Loucy (cell line): ENCODE measurements at regions not wholly inside any gene's neighbourhood (a gene's known extent, or its start where the extent isn't known, plus 50 kb on each side); places are given as distances from the start of the nearest gene placed in this dataset.

ENCODE experiments used
- H2AFZ ChIP-seq: fragments of 200-600 bp; sonication (generic); 2 replicates; pipeline ENCODE4 v1.6.0; 2016; ENCODE audit warnings: antibody characterized with exemption, mild to moderate bottlenecking, low read length, moderate library complexity
- H3F3A ChIP-seq: fragments of 200-600 bp; 2 replicates; pipeline ENCODE4 v1.6.0; 2016; ENCODE audit warnings: antibody characterized with exemption, low read depth, mild to moderate bottlenecking
- H3K27me3 ChIP-seq: fragments of 200-600 bp; sonication (generic); 2 replicates; pipeline ENCODE4 v1.6.1; 2014; ENCODE audit warnings: low read length, mild to moderate bottlenecking; ENCODE audit not compliant: insufficient read depth, poor library complexity, severe bottlenecking
- H3K36me3 ChIP-seq: fragments of 200-600 bp; sonication (generic); 2 replicates; pipeline ENCODE4 v1.6.1; 2016; ENCODE audit warnings: low read length; ENCODE audit not compliant: insufficient read depth
- H3K4me1 ChIP-seq: fragments of 200-600 bp; sonication (generic); 2 replicates; pipeline ENCODE4 v1.5.1; 2014; ENCODE audit warnings: low read length, mild to moderate bottlenecking; ENCODE audit not compliant: insufficient read depth, poor library complexity, severe bottlenecking
- H3K4me2 ChIP-seq: fragments of 200-600 bp; sonication (generic); 2 replicates; pipeline ENCODE4 v1.6.0; 2014; ENCODE audit warnings: antibody characterized with exemption, low read length, low read depth, mild to moderate bottlenecking; ENCODE audit not compliant: poor library complexity, severe bottlenecking
- H3K4me3 ChIP-seq: fragments of 200-600 bp; sonication (generic); 2 replicates; pipeline ENCODE4 v1.5.1; 2014; ENCODE audit warnings: low read length, mild to moderate bottlenecking, mixed read lengths; ENCODE audit not compliant: poor library complexity, severe bottlenecking
- H3K79me2 ChIP-seq: fragments of 200-600 bp; sonication (generic); 2 replicates; pipeline ENCODE4 v1.6.1; 2014; ENCODE audit warnings: low read length; ENCODE audit not compliant: insufficient read depth
- H3K9ac ChIP-seq: fragments of 200-600 bp; sonication (generic); 2 replicates; pipeline ENCODE4 v1.6.0; 2014; ENCODE audit warnings: mild to moderate bottlenecking, low read depth, low read length, moderate library complexity; ENCODE audit not compliant: poor library complexity, severe bottlenecking
- H3K9me2 ChIP-seq: fragments of 200-600 bp; sonication (generic); replicated peaks from 2 replicates; pipeline ENCODE4 v1.6.1; 2016; ENCODE audit warnings: low read depth, low read length, mixed read lengths
- H3K9me3 ChIP-seq: fragments of 200-600 bp; sonication (generic); 2 replicates; pipeline ENCODE4 v1.6.1; 2014; ENCODE audit warnings: mild to moderate bottlenecking, antibody characterized with exemption, low read length, low read depth; ENCODE audit not compliant: insufficient read depth
- H4K20me1 ChIP-seq: fragments of 200-600 bp; sonication (generic); 2 replicates; pipeline ENCODE4 v1.6.0; 2014; ENCODE audit warnings: antibody characterized with exemption, low read length, mild to moderate bottlenecking; ENCODE audit not compliant: insufficient read depth, poor library complexity, severe bottlenecking
- CTCF ChIP-seq: fragments of 200-600 bp; sonication (generic); conservative IDR thresholded peaks from 2 replicates; pipeline ENCODE4 v1.5.1; 2014; ENCODE audit warnings: mild to moderate bottlenecking, antibody characterized with exemption, low read length
- EZH2phosphoT487 ChIP-seq: fragments of 200-600 bp; IDR thresholded peaks from 2 replicates; pipeline ENCODE4 v1.6.1; 2018; ENCODE audit warnings: antibody characterized with exemption, mild to moderate bottlenecking, moderate library complexity, borderline replicate concordance

GRCh38 chr3:110736332-110736731, 335.3 kb upstream of the NECTIN3 start:
- no peaks in the 10 kb centered on the region for H3K79me2 ChIP-seq
- no peak overlapping the region for H3K4me3 ChIP-seq
- no peak for TF ChIP-seq EZH2phosphoT487
- TF ChIP-seq CTCF = no peak
- H3K9me2 ChIP-seq = no peaks in the 10 kb centered on the region
- H3K27me3 ChIP-seq = no peaks in the 10 kb centered on the region
- H3K4me2 ChIP-seq = peak overlapping the region; percentile 12
- H4K20me1 ChIP-seq = no peaks in the 10 kb centered on the region
- H3K9ac ChIP-seq = no peak overlapping the region
- 0 out of 2 replicates have a peak, but pooled peaks cover 3% of the 10 kb centered on the region for H3F3A ChIP-seq
- H3K36me3 ChIP-seq = no peaks in the 10 kb centered on the region
- no peak overlapping the region for H2AFZ ChIP-seq
- H3K4me1 ChIP-seq = peaks cover 39% of the 10 kb centered on the region
- no peaks in the 10 kb centered on the region for H3K9me3 ChIP-seq

GRCh38 chr3:110738531-110738930, 333.1 kb upstream of the NECTIN3 start:
- H2AFZ ChIP-seq = no peak overlapping the region
- TF ChIP-seq CTCF = no peak
- no peak for TF ChIP-seq EZH2phosphoT487
- H3K9ac ChIP-seq = no peak overlapping the region

GRCh38 chr3:110741891-110742290, 329.7 kb upstream of the NECTIN3 start:
- Histone ChIP-seq H3K4me2 (no peak overlapping the region), H3K9me2 (no peaks in the 10 kb centered on the region), H2AFZ (no peak overlapping the region), H3K36me3 (no peaks in the 10 kb centered on the region), H3K27me3 (no peaks in the 10 kb centered on the region), H3F3A (no peaks in the 10 kb centered on the region), H3K79me2 (no peaks in the 10 kb centered on the region), H3K4me1 (no peaks in the 10 kb centered on the region), H4K20me1 (no peaks in the 10 kb centered on the region), H3K4me3 (no peak overlapping the region), H3K9me3 (no peaks in the 10 kb centered on the region), H3K9ac (no peak overlapping the region)
- TF ChIP-seq EZH2phosphoT487 (no peak), CTCF (no peak)

More at GRCh38 chr3:110738531-110738930, 333.1 kb upstream of the NECTIN3 start:
- Histone ChIP-seq H3K9me2 (no peaks in the 10 kb centered on the region), H3K79me2 (no peaks in the 10 kb centered on the region), H3K36me3 (no peaks in the 10 kb centered on the region), H3K4me3 (no peak overlapping the region), H3K4me2 (no peak overlapping the region), H4K20me1 (no peaks in the 10 kb centered on the region), H3F3A (0 out of 2 replicates have a peak, but pooled peaks cover 3% of the 10 kb centered on the region), H3K4me1 (peaks cover 18% of the 10 kb centered on the region), H3K9me3 (no peaks in the 10 kb centered on the region), H3K27me3 (no peaks in the 10 kb centered on the region)
